Glutamatergic neuron (in vitro differentiated cells): ENCODE measurements at regions not wholly inside any gene's neighbourhood (a gene's known extent, or its start where the extent isn't known, plus 50 kb on each side); places are given as distances from the start of the nearest gene placed in this dataset.

Source experiments
- DNase-seq: peaks from one replicate; pipeline ENCODE4 v3.0.0; 2022
- H3K27ac Mint-ChIP-seq: one replicate; pipeline ENCODE4 v1.8.0; 2020; ENCODE audit warnings: mild to moderate bottlenecking, mixed read lengths, inconsistent platforms; ENCODE audit not compliant: unreplicated experiment
- H3K27me3 Mint-ChIP-seq: one replicate; pipeline ENCODE4 v1.8.0; 2020; ENCODE audit warnings: mild to moderate bottlenecking, moderate library complexity, mixed read lengths, inconsistent platforms; ENCODE audit not compliant: unreplicated experiment
- H3K36me3 Mint-ChIP-seq: one replicate; pipeline ENCODE4 v1.8.0; 2020; ENCODE audit warnings: mild to moderate bottlenecking, mixed read lengths, inconsistent platforms; ENCODE audit not compliant: unreplicated experiment
- H3K4me1 Mint-ChIP-seq: one replicate; pipeline ENCODE4 v1.8.0; 2020; ENCODE audit warnings: mild to moderate bottlenecking, low read depth, mixed read lengths, inconsistent platforms; ENCODE audit not compliant: unreplicated experiment
- H3K4me3 Mint-ChIP-seq: one replicate; pipeline ENCODE4 v1.8.0; 2020; ENCODE audit warnings: mild to moderate bottlenecking, mixed read lengths, inconsistent platforms; ENCODE audit not compliant: unreplicated experiment
- H3K9me3 Mint-ChIP-seq: one replicate; pipeline ENCODE4 v1.8.0; 2020; ENCODE audit warnings: mild to moderate bottlenecking, moderate library complexity, mixed read lengths, inconsistent platforms; ENCODE audit not compliant: unreplicated experiment
- CTCF ChIP-seq: fragments of 200-600 bp; sonication (generic); IDR thresholded peaks from one replicate; pipeline ENCODE4 v1.5.0; 2021; ENCODE audit not compliant: partially characterized antibody, unreplicated experiment

GRCh38 chr12:118521036-118521370, 144.6 kb downstream of the SUDS3 start:
- no peaks in the 10 kb centered on the region for H3K4me1 Mint-ChIP-seq
- no peak overlapping the region for H3K27ac Mint-ChIP-seq
- H3K27me3 Mint-ChIP-seq, result peaks cover 2% of the 10 kb centered on the region
- DNase-seq, result no peak
- TF ChIP-seq CTCF, result no peak
- H3K4me3 Mint-ChIP-seq, result no peak overlapping the region
- peaks cover 4% of the 10 kb centered on the region for H3K9me3 Mint-ChIP-seq
- H3K36me3 Mint-ChIP-seq, result no peaks in the 10 kb centered on the region

- no peak for DNase-seq
- no peaks in the 10 kb centered on the region for H3K36me3 Mint-ChIP-seq
- H3K4me1 Mint-ChIP-seq, result no peaks in the 10 kb centered on the region
- no peak overlapping the region for H3K27ac Mint-ChIP-seq
- TF ChIP-seq CTCF, result no peak
- H3K9me3 Mint-ChIP-seq, result no peaks in the 10 kb centered on the region
- H3K27me3 Mint-ChIP-seq, result no peaks in the 10 kb centered on the region
- no peak overlapping the region for H3K4me3 Mint-ChIP-seq
Measured at GRCh38 chr12:118524446-118524845, 148.1 kb downstream of the SUDS3 start.

GRCh38 chr12:118525216-118525615, 148.9 kb downstream of the SUDS3 start:
- Mint-ChIP-seq H3K4me1 (no peaks in the 10 kb centered on the region), H3K9me3 (no peaks in the 10 kb centered on the region), H3K27ac (no peak overlapping the region), H3K4me3 (no peak overlapping the region), H3K27me3 (peaks cover 2% of the 10 kb centered on the region), H3K36me3 (no peaks in the 10 kb centered on the region)
- no peak for TF ChIP-seq CTCF
- DNase-seq, result no peak

GRCh38 chr12:118526255-118527095, 150.1 kb downstream of the SUDS3 start:
- H3K27ac Mint-ChIP-seq, result no peak overlapping the region
- DNase-seq, result no peak
- no peaks in the 10 kb centered on the region for H3K4me1 Mint-ChIP-seq
- no peak for TF ChIP-seq CTCF
- no peak overlapping the region for H3K4me3 Mint-ChIP-seq
- H3K36me3 Mint-ChIP-seq, result no peaks in the 10 kb centered on the region
- H3K27me3 Mint-ChIP-seq, result peaks cover 2% of the 10 kb centered on the region
- no peaks in the 10 kb centered on the region for H3K9me3 Mint-ChIP-seq

- DNase-seq, result no peak
- Mint-ChIP-seq H3K4me3 (no peak overlapping the region), H3K9me3 (no peaks in the 10 kb centered on the region), H3K36me3 (no peaks in the 10 kb centered on the region), H3K27me3 (peaks cover 2% of the 10 kb centered on the region), H3K27ac (no peak overlapping the region), H3K4me1 (no peaks in the 10 kb centered on the region)
- no peak for TF ChIP-seq CTCF
Measured at GRCh38 chr12:118527310-118527709, 151.0 kb downstream of the SUDS3 start.
